PC-3 (cell line): ENCODE measurements at regions not wholly inside any gene's neighbourhood (a gene's known extent, or its start where the extent isn't known, plus 50 kb on each side); places are given as distances from the start of the nearest gene placed in this dataset.

ENCODE experiments used
- ATAC-seq: fragments of 200-7000 bp; cut with Tn5 transposase; 2 replicates; pipeline ENCODE4 v1.9.1; 2020; ENCODE audit warnings: mild to moderate bottlenecking, moderate library complexity
- BruUV-seq: library from RNA; stranded (reverse); fragments of 400-500 nt; replicated peaks from 2 replicates; lab custom pipeline; 2021; lab: Mats Ljungman, UMichigan
- CTCF ChIA-PET: fragments of 300-600 bp; sonication (Branson Sonifier 250); formaldehyde crosslinking; loops from one replicate; lab custom pipeline; 2022; ENCODE audit warnings: antibody characterized with exemption; lab: Charles Lee
- POLR2A ChIA-PET: fragments of 300-600 bp; sonication (Branson Sonifier 250); formaldehyde crosslinking; loops from one replicate; lab custom pipeline; 2022; ENCODE audit warnings: antibody characterized with exemption; ENCODE audit not compliant: unreplicated experiment; lab: Charles Lee
- DNase-seq: peaks from one replicate; pipeline ENCODE4 v3.0.0-alpha.2; 2015
- H2AFZ ChIP-seq: fragments of 300-600 bp; sonication (generic); 2 replicates; pipeline ENCODE4 v1.6.0; 2016; ENCODE audit warnings: antibody characterized with exemption, low read length
- H3F3A ChIP-seq: fragments of 300-600 bp; sonication (generic); one replicate; pipeline ENCODE4 v1.6.0; 2017; ENCODE audit warnings: antibody characterized with exemption, low read length, control low read depth, mild to moderate bottlenecking; ENCODE audit not compliant: unreplicated experiment
- H3K27ac ChIP-seq: fragments of 300-600 bp; sonication (generic); 2 replicates; pipeline ENCODE4 v1.5.1; 2016; ENCODE audit warnings: mild to moderate bottlenecking, low read length
- H3K27me3 ChIP-seq: fragments of 300-600 bp; sonication (generic); 2 replicates; pipeline ENCODE4 v1.6.1; 2016; ENCODE audit warnings: low read length, mixed read lengths
- H3K36me3 ChIP-seq: fragments of 300-600 bp; sonication (generic); 2 replicates; pipeline ENCODE4 v1.6.1; 2016; ENCODE audit warnings: low read depth, mixed run types, low read length, mixed read lengths
- H3K4me1 ChIP-seq: fragments of 300-600 bp; sonication (generic); 2 replicates; pipeline ENCODE4 v1.5.1; 2016; ENCODE audit warnings: low read length; ENCODE audit not compliant: insufficient read depth
- H3K4me2 ChIP-seq: fragments of 300-600 bp; sonication (generic); 2 replicates; pipeline ENCODE4 v1.6.0; 2016; ENCODE audit warnings: low read length
- H3K4me3 ChIP-seq: fragments of 300-600 bp; sonication (generic); 2 replicates; pipeline ENCODE4 v1.5.1; 2016; ENCODE audit warnings: mild to moderate bottlenecking, low read length, mixed read lengths
- H3K79me2 ChIP-seq: fragments of 300-600 bp; sonication (generic); 2 replicates; pipeline ENCODE4 v1.6.1; 2017; ENCODE audit warnings: low read length, mixed read lengths
- H3K9ac ChIP-seq: fragments of 300-600 bp; sonication (generic); 2 replicates; pipeline ENCODE4 v1.6.0; 2016; ENCODE audit warnings: mild to moderate bottlenecking, low read length
- H3K9me2 ChIP-seq: fragments of 300-600 bp; sonication (generic); replicated peaks from 2 replicates; pipeline ENCODE4 v1.6.1; 2016; ENCODE audit warnings: mixed run types, low read length, mixed read lengths
- H3K9me3 ChIP-seq: fragments of 300-600 bp; sonication (generic); 2 replicates; pipeline ENCODE4 v1.6.1; 2016; ENCODE audit warnings: low read length, mixed read lengths
- H4K20me1 ChIP-seq: fragments of 300-600 bp; sonication (generic); 2 replicates; pipeline ENCODE4 v1.6.1; 2016; ENCODE audit warnings: low read length, mixed read lengths
- EZH2 ChIP-seq: fragments of 300-600 bp; sonication (generic); IDR thresholded peaks from one replicate; pipeline ENCODE4 v1.6.1; 2017; ENCODE audit warnings: antibody characterized with exemption, mild to moderate bottlenecking, low read length; ENCODE audit not compliant: unreplicated experiment
- EZH2phosphoT487 ChIP-seq: fragments of 300-600 bp; sonication (generic); IDR thresholded peaks from 2 replicates; pipeline ENCODE4 v1.6.1; 2018; ENCODE audit warnings: mild to moderate bottlenecking, antibody characterized with exemption, low read length, borderline replicate concordance
- intact Hi-C: fragments of 100-400 bp; cut with micrococcal nuclease; formaldehyde crosslinking; loops from 2 replicates; pipeline ENCODE4 v1.9.0; 2023
- TF ChIP-seq, protein P1 (sequence below): fragments of 300-600 bp; sonication (generic); conservative IDR thresholded peaks from 2 replicates; pipeline ENCODE4 v1.5.1; 2017; ENCODE audit warnings: antibody characterized with exemption, low read depth, mild to moderate bottlenecking, low read length

- Histone ChIP-seq H3K4me3 (no peak overlapping the region), H3K36me3 (no peaks in the 10 kb centered on the region), H3K4me2 (no peak overlapping the region), H3K9me3 (no peaks in the 10 kb centered on the region), H3K9me2 (no peaks in the 10 kb centered on the region), H3K4me1 (peaks cover 11% of the 10 kb centered on the region), H3K27ac (no peak overlapping the region), H3K79me2 (no peaks in the 10 kb centered on the region), H3K9ac (no peak overlapping the region), H2AFZ (no peak overlapping the region), H3F3A (no peaks in the 10 kb centered on the region), H3K27me3 (no peaks in the 10 kb centered on the region), H4K20me1 (no peaks in the 10 kb centered on the region)
- POLR2A ChIA-PET: no interaction called here
- intact Hi-C loops: no loop called here
- no peak for TF ChIP-seq EZH2phosphoT487
- TF ChIP-seq, protein P1, sequence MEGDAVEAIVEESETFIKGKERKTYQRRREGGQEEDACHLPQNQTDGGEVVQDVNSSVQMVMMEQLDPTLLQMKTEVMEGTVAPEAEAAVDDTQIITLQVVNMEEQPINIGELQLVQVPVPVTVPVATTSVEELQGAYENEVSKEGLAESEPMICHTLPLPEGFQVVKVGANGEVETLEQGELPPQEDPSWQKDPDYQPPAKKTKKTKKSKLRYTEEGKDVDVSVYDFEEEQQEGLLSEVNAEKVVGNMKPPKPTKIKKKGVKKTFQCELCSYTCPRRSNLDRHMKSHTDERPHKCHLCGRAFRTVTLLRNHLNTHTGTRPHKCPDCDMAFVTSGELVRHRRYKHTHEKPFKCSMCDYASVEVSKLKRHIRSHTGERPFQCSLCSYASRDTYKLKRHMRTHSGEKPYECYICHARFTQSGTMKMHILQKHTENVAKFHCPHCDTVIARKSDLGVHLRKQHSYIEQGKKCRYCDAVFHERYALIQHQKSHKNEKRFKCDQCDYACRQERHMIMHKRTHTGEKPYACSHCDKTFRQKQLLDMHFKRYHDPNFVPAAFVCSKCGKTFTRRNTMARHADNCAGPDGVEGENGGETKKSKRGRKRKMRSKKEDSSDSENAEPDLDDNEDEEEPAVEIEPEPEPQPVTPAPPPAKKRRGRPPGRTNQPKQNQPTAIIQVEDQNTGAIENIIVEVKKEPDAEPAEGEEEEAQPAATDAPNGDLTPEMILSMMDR: no peak
- no peak for TF ChIP-seq EZH2
- no peak for DNase-seq
- ATAC-seq: no peak
- BruUV-seq: no TSS peak
- CTCF ChIA-PET: no interaction called here
Observed at GRCh38 chr3:80116281-80116680, 348.5 kb upstream of the ROBO1 start.

DNA sequence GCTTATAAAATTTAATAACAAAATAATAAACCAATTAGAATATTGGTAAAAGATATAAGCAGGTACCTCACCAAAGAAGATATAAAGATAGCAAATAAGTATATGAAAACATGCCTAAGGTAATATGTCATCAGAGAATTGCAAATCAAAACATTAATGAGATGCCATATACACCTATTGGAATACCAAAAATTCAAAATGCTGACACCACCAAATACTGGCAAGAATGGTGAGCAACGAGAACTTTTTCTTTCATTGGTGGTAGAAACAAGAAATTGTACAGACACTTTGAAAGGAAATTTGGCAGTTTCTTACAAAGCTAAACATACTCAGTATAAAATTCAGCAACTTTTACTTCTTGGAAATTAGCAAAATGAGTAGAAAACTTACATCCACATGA, 346.9 kb upstream of the ROBO1 start:
- intact Hi-C loops: loop anchor here (5.0 kb wide), 1 partner anchor 78 kb away; no protein-coding TSS in a partner anchor
- Histone ChIP-seq H3K27ac (no peak overlapping the region), H3K9me2 (no peaks in the 10 kb centered on the region), H2AFZ (no peak overlapping the region), H3K4me1 (peaks cover 11% of the 10 kb centered on the region), H3K79me2 (no peaks in the 10 kb centered on the region), H3K4me2 (no peak overlapping the region), H3K9me3 (no peaks in the 10 kb centered on the region), H3K4me3 (no peak overlapping the region), H3K36me3 (no peaks in the 10 kb centered on the region), H4K20me1 (no peaks in the 10 kb centered on the region), H3K9ac (no peak overlapping the region), H3F3A (no peaks in the 10 kb centered on the region), H3K27me3 (no peaks in the 10 kb centered on the region)
- ChIA-PET CTCF (interaction anchor here (0.6 kb wide), 1 partner anchor 587 kb away, joined by 3 read pairs; no protein-coding TSS in a partner anchor), POLR2A (no interaction called here)
- no peak for ATAC-seq
- TF ChIP-seq, protein P1: no peak
- TF ChIP-seq EZH2: no peak
- TF ChIP-seq EZH2phosphoT487: no peak
- no peak for DNase-seq
- no TSS peak for BruUV-seq

DNA sequence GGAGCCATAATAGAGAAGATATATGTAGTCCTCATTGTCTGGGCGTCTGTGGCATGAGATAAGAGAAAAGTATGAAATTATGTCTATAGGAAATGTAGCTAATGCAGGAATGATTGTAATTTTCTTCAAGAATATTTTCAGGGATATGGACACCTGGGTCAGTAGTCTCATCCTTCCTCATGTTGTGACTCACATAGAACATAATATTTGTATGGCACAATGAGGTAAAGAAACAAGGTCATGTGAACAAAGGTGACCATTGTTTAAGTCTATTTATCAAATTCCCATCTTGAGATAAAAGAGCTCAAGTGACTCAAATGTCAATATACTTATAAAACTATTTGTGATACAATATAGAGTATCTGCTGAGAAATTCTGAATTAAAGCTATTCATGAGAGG, 345.5 kb upstream of the ROBO1 start:
- TF ChIP-seq, protein P1: no peak
- TF ChIP-seq EZH2phosphoT487 (no peak), EZH2 (no peak)
- no peak overlapping the region for H3K4me3 ChIP-seq
- H3K36me3 ChIP-seq: no peaks in the 10 kb centered on the region
- H3K4me2 ChIP-seq: peak overlapping the region; percentile 34
- peak; percentile 76 for DNase-seq
- no peaks in the 10 kb centered on the region for H3K9me2 ChIP-seq
- no peaks in the 10 kb centered on the region for H4K20me1 ChIP-seq
- ChIA-PET CTCF (interaction anchor here (0.6 kb wide), 1 partner anchor 96 kb away, joined by 3 read pairs; no protein-coding TSS in a partner anchor), POLR2A (no interaction called here)
- BruUV-seq: no TSS peak
- 0 out of 2 replicates have a peak overlapping the region, but pooled peaks have one; percentile 21 for H2AFZ ChIP-seq
- no peaks in the 10 kb centered on the region for H3K27me3 ChIP-seq
- no peak overlapping the region; the same call in 1 of the 2 replicates for H3K9ac ChIP-seq
- no peaks in the 10 kb centered on the region for H3F3A ChIP-seq
- intact Hi-C loops: loop anchor here (5.0 kb wide), 1 partner anchor 79 kb away; no protein-coding TSS in a partner anchor
- peaks cover 11% of the 10 kb centered on the region for H3K4me1 ChIP-seq
- H3K27ac ChIP-seq: peak overlapping the region; percentile 57
- H3K9me3 ChIP-seq: no peaks in the 10 kb centered on the region
- ATAC-seq: peak; percentile 93
- H3K79me2 ChIP-seq: no peaks in the 10 kb centered on the region
